ENCODE measurements at regions not wholly inside any gene's neighbourhood (a gene's known extent, or its start where the extent isn't known, plus 50 kb on each side); places are given as distances from the start of the nearest gene placed in this dataset.

GRCh38 chr5:74546796-74547195 lies 93.7 kb downstream of the ENC1 start:
- TF ChIP-seq, protein P1, sequence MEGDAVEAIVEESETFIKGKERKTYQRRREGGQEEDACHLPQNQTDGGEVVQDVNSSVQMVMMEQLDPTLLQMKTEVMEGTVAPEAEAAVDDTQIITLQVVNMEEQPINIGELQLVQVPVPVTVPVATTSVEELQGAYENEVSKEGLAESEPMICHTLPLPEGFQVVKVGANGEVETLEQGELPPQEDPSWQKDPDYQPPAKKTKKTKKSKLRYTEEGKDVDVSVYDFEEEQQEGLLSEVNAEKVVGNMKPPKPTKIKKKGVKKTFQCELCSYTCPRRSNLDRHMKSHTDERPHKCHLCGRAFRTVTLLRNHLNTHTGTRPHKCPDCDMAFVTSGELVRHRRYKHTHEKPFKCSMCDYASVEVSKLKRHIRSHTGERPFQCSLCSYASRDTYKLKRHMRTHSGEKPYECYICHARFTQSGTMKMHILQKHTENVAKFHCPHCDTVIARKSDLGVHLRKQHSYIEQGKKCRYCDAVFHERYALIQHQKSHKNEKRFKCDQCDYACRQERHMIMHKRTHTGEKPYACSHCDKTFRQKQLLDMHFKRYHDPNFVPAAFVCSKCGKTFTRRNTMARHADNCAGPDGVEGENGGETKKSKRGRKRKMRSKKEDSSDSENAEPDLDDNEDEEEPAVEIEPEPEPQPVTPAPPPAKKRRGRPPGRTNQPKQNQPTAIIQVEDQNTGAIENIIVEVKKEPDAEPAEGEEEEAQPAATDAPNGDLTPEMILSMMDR (conservative IDR thresholded peaks at IDR 0.05; ENCODE audit: low read length): no peak
- no peak for TF ChIP-seq EZH2phosphoT487 (IDR thresholded peaks at IDR 0.05; ENCODE audit: borderline replicate concordance)

All from Loucy (cell line).